WTC11 (cell line): ENCODE measurements at regions not wholly inside any gene's neighbourhood (a gene's known extent, or its start where the extent isn't known, plus 50 kb on each side); places are given as distances from the start of the nearest gene placed in this dataset.

ENCODE experiments used
- ATAC-seq: fragments of 200-7000 bp; cut with Tn5 transposase; 2 replicates; pipeline ENCODE4 v1.10.0; 2021; ENCODE audit warnings: mild to moderate bottlenecking, moderate library complexity
- CTCF ChIA-PET: fragments of 300-600 bp; sonication (Branson Sonifier 250); formaldehyde crosslinking; loops from one replicate; lab custom pipeline; 2021; ENCODE audit warnings: antibody characterized with exemption; lab: Charles Lee
- POLR2A ChIA-PET: fragments of 350-600 bp; sonication (Branson Sonifier 250); formaldehyde crosslinking; loops from one replicate; lab custom pipeline; 2021; ENCODE audit warnings: antibody characterized with exemption; lab: Charles Lee
- DNase-seq: peaks from one replicate; pipeline ENCODE4 v3.0.0; 2021; ENCODE audit warnings: low spot score
- H3K27ac Mint-ChIP-seq: 2 replicates; pipeline ENCODE4 v1.8.0; 2021; ENCODE audit warnings: mixed read lengths
- H3K27me3 Mint-ChIP-seq: 2 replicates; pipeline ENCODE4 v1.8.0; 2021; ENCODE audit warnings: low read depth, mild to moderate bottlenecking, moderate library complexity, mixed read lengths
- H3K36me3 Mint-ChIP-seq: 2 replicates; pipeline ENCODE4 v1.8.0; 2021; ENCODE audit warnings: mixed read lengths
- H3K4me1 Mint-ChIP-seq: 2 replicates; pipeline ENCODE4 v1.8.0; 2022; ENCODE audit warnings: mixed read lengths
- H3K4me3 Mint-ChIP-seq: 2 replicates; pipeline ENCODE4 v1.8.0; 2021; ENCODE audit warnings: mild to moderate bottlenecking, moderate library complexity, mixed read lengths
- H3K9me3 Mint-ChIP-seq: 2 replicates; pipeline ENCODE4 v1.8.0; 2021; ENCODE audit warnings: mixed read lengths
- AFF4 ChIP-seq: sonication (generic); formaldehyde crosslinking; IDR thresholded peaks from 2 replicates; pipeline ENCODE4 v1.8.1; 2023; ENCODE audit warnings: mild to moderate bottlenecking, missing genetic modification reagents, borderline replicate concordance
- AR ChIP-seq: fragments of 250-450 bp; sonication (Bioruptor Pico); IDR thresholded peaks from 2 replicates; pipeline ENCODE4 v1.9.0; 2021; ENCODE audit warnings: mild to moderate bottlenecking
- CTCF ChIP-seq: fragments of 200-600 bp; IDR thresholded peaks from 2 replicates; pipeline ENCODE4 v1.8.0; 2022; ENCODE audit warnings: antibody characterized with exemption
- FOXP4 ChIP-seq: sonication (generic); formaldehyde crosslinking; IDR thresholded peaks from 2 replicates; pipeline ENCODE4 v1.8.0; 2022; ENCODE audit warnings: mild to moderate bottlenecking, missing genetic modification reagents
- MXD4 ChIP-seq: fragments of 250-450 bp; sonication (Bioruptor Pico); IDR thresholded peaks from 2 replicates; pipeline ENCODE4 v1.8.0; 2021; ENCODE audit warnings: mild to moderate bottlenecking, moderate library complexity, borderline replicate concordance
- MYBL2 ChIP-seq: sonication (generic); formaldehyde crosslinking; IDR thresholded peaks from 2 replicates; pipeline ENCODE4 v1.8.1; 2023; ENCODE audit warnings: mild to moderate bottlenecking, moderate library complexity, missing genetic modification reagents
- NFATC4 ChIP-seq: fragments of 250-450 bp; sonication (Bioruptor Pico); IDR thresholded peaks from 2 replicates; pipeline ENCODE4 v1.9.0; 2021; ENCODE audit warnings: mild to moderate bottlenecking
- NR3C1 ChIP-seq: sonication (generic); formaldehyde crosslinking; conservative IDR thresholded peaks from 2 replicates; pipeline ENCODE4 v1.8.1; 2023; ENCODE audit warnings: low read depth, mild to moderate bottlenecking, missing genetic modification reagents
- PREB ChIP-seq: sonication (generic); formaldehyde crosslinking; IDR thresholded peaks from 2 replicates; pipeline ENCODE4 v1.8.1; 2022; ENCODE audit warnings: mild to moderate bottlenecking, missing genetic modification reagents, moderate library complexity, borderline replicate concordance
- RORB ChIP-seq: fragments of 250-450 bp; sonication (Bioruptor Pico); IDR thresholded peaks from 2 replicates; pipeline ENCODE4 v1.9.0; 2021; ENCODE audit warnings: mild to moderate bottlenecking
- SP1 ChIP-seq: sonication (generic); formaldehyde crosslinking; conservative IDR thresholded peaks from 2 replicates; pipeline ENCODE4 v1.8.1; 2022; ENCODE audit warnings: missing genetic modification reagents
- STAT6 ChIP-seq: sonication (generic); formaldehyde crosslinking; conservative IDR thresholded peaks from 2 replicates; pipeline ENCODE4 v1.8.1; 2023; ENCODE audit warnings: mild to moderate bottlenecking, low read depth, missing genetic modification reagents, moderate library complexity
- TEAD4 ChIP-seq: sonication (generic); formaldehyde crosslinking; IDR thresholded peaks from 2 replicates; pipeline ENCODE4 v1.8.0; 2022; ENCODE audit warnings: mild to moderate bottlenecking, missing genetic modification reagents
- USF1 ChIP-seq: sonication (generic); formaldehyde crosslinking; IDR thresholded peaks from 2 replicates; pipeline ENCODE4 v1.8.0; 2022; ENCODE audit warnings: mild to moderate bottlenecking, missing genetic modification reagents
- ZBTB43 ChIP-seq: sonication (generic); formaldehyde crosslinking; IDR thresholded peaks from 2 replicates; pipeline ENCODE4 v1.8.1; 2023; ENCODE audit warnings: mild to moderate bottlenecking, missing genetic modification reagents
- ZNF263 ChIP-seq: sonication (generic); formaldehyde crosslinking; IDR thresholded peaks from 2 replicates; pipeline ENCODE4 v1.8.1; 2022; ENCODE audit warnings: low read depth, mild to moderate bottlenecking, moderate library complexity, missing genetic modification reagents
- ZSCAN18 ChIP-seq: fragments of 250-450 bp; sonication (Bioruptor Pico); IDR thresholded peaks from 2 replicates; pipeline ENCODE4 v2.1.2; 2022; ENCODE audit warnings: mild to moderate bottlenecking, moderate library complexity

GRCh38 chr2:179335732-179336131 is 71.1 kb upstream of the SESTD1 start:
- Mint-ChIP-seq H3K36me3 (peaks cover 1% of the 10 kb centered on the region; the same call in 1 of the 2 replicates), H3K4me3 (no peak overlapping the region), H3K9me3 (peaks cover 9% of the 10 kb centered on the region), H3K27ac (no peak overlapping the region), H3K27me3 (no peaks in the 10 kb centered on the region), H3K4me1 (peaks cover 39% of the 10 kb centered on the region)
- ChIA-PET POLR2A (no interaction called here), CTCF (no interaction called here)
- TF ChIP-seq TEAD4 (CRISPR knock-in tag) = no peak
- TF ChIP-seq NFATC4 = no peak
- no peak for TF ChIP-seq MXD4
- TF ChIP-seq AR (CRISPR knock-in tag) = no peak
- no peak for TF ChIP-seq RORB (CRISPR knock-in tag)
- no peak for TF ChIP-seq PREB
- TF ChIP-seq AFF4 = no peak
- TF ChIP-seq ZBTB43 (CRISPR knock-in tag) = no peak
- TF ChIP-seq ZNF263 = no peak
- no peak for TF ChIP-seq SP1 (CRISPR knock-in tag)
- ATAC-seq (no peak), DNase-seq (no peak)

- ChIA-PET POLR2A (no interaction called here), CTCF (interaction anchor here (0.5 kb wide), 1 partner anchor 10 kb away, joined by 4 read pairs; no protein-coding TSS in a partner anchor)
- no peak overlapping the region for H3K27ac Mint-ChIP-seq
- H3K9me3 Mint-ChIP-seq = peaks cover 16% of the 10 kb centered on the region
- ATAC-seq (no peak), DNase-seq (no peak)
- H3K4me3 Mint-ChIP-seq = no peak overlapping the region
- H3K36me3 Mint-ChIP-seq = peaks cover 7% of the 10 kb centered on the region; the same call in 1 of the 2 replicates
- no peaks in the 10 kb centered on the region for H3K27me3 Mint-ChIP-seq
- H3K4me1 Mint-ChIP-seq = peaks cover 25% of the 10 kb centered on the region
- TF ChIP-seq CTCF (no peak), USF1 (CRISPR knock-in tag) (no peak), MYBL2 (no peak), ZSCAN18 (CRISPR knock-in tag) (no peak), NR3C1 (CRISPR knock-in tag) (no peak), FOXP4 (no peak), STAT6 (no peak)
Measured at GRCh38 chr2:179332903-179333302, 68.3 kb upstream of the SESTD1 start.
